Lung (tissue), 11 donors: ENCODE measurements at regions not wholly inside any gene's neighbourhood (a gene's known extent, or its start where the extent isn't known, plus 50 kb on each side); places are given as distances from the start of the nearest gene placed in this dataset.

Experiments
- ATAC-seq: fragments of 200-7000 bp; cut with Tn5 transposase; one replicate; pipeline ENCODE4 v1.9.1; 2020; ENCODE audit warnings: moderate number of reproducible peaks; ENCODE audit not compliant: insufficient read depth, low FRiP score
- DNase-seq, 3 donors: peaks; one replicate each; pipeline ENCODE4 v3.0.0-alpha.2; 2013 to 2017
- H3K27ac ChIP-seq, 2 donors: one replicate each; pipeline ENCODE4 v1.5.1; 2013; ENCODE audit warnings: mild to moderate bottlenecking in 2 of 2, moderate library complexity in 2 of 2, control low read depth in 1 of 2, inconsistent platforms in 1 of 2, low read depth in 1 of 2, low read length in 1 of 2
- H3K27me3 ChIP-seq, 3 donors: one replicate each; pipeline ENCODE4 v1.5.1; 2013; ENCODE audit warnings: low read length in 2 of 3; ENCODE audit not compliant: control insufficient read depth in 3 of 3, insufficient read depth in 3 of 3
- H3K36me3 ChIP-seq, 4 donors: one replicate each; pipeline ENCODE4 v1.5.1; 2013; ENCODE audit warnings: low read length in 4 of 4, mild to moderate bottlenecking in 1 of 4, moderate library complexity in 1 of 4; ENCODE audit not compliant: control insufficient read depth in 4 of 4, insufficient read depth in 4 of 4
- H3K4me1 ChIP-seq, 5 donors: one replicate each; pipeline ENCODE4 v1.5.1; 2013; ENCODE audit warnings: low read length in 5 of 5, mild to moderate bottlenecking in 2 of 5, moderate library complexity in 1 of 5; ENCODE audit not compliant: control insufficient read depth in 5 of 5, insufficient read depth in 5 of 5
- H3K4me3 ChIP-seq: one replicate; pipeline ENCODE4 v1.5.1; 2013; ENCODE audit warnings: mild to moderate bottlenecking, control low read depth, moderate library complexity
- H3K9ac ChIP-seq, 2 donors: one replicate each; pipeline ENCODE4 v1.5.1; 2013; ENCODE audit warnings: low read length in 2 of 2, control low read depth in 1 of 2; ENCODE audit not compliant: insufficient read depth in 1 of 2
- H3K9me3 ChIP-seq, 4 donors: one replicate each; pipeline ENCODE4 v1.5.1; 2013; ENCODE audit warnings: low read length in 3 of 4, mild to moderate bottlenecking in 1 of 4, moderate library complexity in 1 of 4; ENCODE audit not compliant: control insufficient read depth in 4 of 4, insufficient read depth in 3 of 4
- CTCF ChIP-seq: IDR thresholded peaks from 2 replicates; pipeline ENCODE4 v1.5.1; 2012; ENCODE audit warnings: mild to moderate bottlenecking; ENCODE audit errors: control extremely low read depth, extremely low read depth
- WGBS, 2 donors: extraction: QIAGEN DNeasy Blood & Tissue Kit; methylation state at CpG; one replicate each; pipeline ENCODE4 v1.1.7; 2013; 5-methylcytosine and 5-hydroxymethylcytosine counted together
- donor health status: control.
- donor health status: control.
- donor health status: Bipolar disorder and iron deficiency.
- donor health status: healthy.
- donor health status: DM: yes; HTN: yes; CAD: no.

DNA sequence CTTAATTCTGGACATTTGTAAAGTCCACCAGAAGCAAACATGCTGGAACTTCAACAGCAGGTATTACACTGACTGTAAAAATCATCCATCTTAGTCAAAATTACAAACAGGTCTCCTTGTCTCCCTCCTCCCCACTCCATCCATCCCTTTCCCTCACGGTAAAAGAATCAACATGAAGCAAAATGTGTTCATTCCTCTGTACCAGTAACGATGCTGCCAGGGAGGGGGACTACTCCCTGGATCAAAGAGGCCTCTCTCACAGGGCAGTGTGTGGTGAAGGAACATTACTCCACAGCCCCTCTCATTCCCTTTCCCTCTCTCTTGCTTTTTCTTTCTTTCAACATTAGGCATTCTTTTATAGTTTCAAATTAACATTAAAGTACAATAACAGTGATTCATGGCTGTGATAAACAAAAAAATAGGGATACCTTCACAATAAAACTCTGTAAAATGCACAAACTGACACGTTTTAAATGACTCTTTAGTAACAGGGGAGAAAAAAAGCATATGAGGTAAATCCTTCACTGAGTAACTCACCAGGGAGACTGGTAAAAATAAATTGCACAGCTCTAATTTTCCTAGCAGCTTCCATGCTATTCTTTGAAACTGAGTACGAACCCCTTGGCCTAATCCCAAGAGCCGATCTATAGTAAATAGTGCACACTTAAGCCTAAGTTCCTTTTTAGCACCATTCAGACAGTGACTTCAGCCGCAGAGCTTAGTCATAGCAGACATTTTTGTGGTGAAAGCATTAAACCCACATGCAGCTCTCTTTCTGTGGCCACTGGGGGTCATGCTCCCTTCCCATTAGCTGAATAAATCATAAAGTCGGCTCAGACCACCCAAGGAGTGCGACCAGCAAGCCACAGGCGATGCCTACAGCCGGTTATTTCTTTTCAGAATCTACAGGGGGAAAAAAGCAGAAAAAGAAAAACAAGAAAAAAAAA is 215.6 kb upstream of the GYPA start:
- peaks cover 0 to 2% (median 0%) of the 10 kb centered on the region in 4 donors for H3K9me3 ChIP-seq
- peaks cover 0 to 39% (median 4%) of the 10 kb centered on the region in 5 donors for H3K4me1 ChIP-seq
- TF ChIP-seq CTCF = no peak
- no peak overlapping the region for H3K9ac ChIP-seq
- DNase-seq (peak; percentile 90 to 94 (median 93)), ATAC-seq (peak; percentile 66)
- no peak overlapping the region for H3K4me3 ChIP-seq
- no peaks in the 10 kb centered on the region for H3K36me3 ChIP-seq
- WGBS, 2 donors = 31 to 32% methylated on average over 10 of the region's 10 CpGs
- no peaks in the 10 kb centered on the region for H3K27me3 ChIP-seq
- no peak overlapping the region for H3K27ac ChIP-seq

GRCh38 chr4:144356941-144357381 is 216.4 kb upstream of the GYPA start:
- ATAC-seq = no peak
- H3K4me3 ChIP-seq = no peak overlapping the region
- peak overlapping the region in 1 of 2 donors; percentile 17 for H3K9ac ChIP-seq
- H3K27ac ChIP-seq = no peak overlapping the region
- no peaks in the 10 kb centered on the region for H3K36me3 ChIP-seq
- WGBS, 2 donors = 41 to 49% methylated on average over 9 of the region's 9 CpGs
- H3K27me3 ChIP-seq = no peaks in the 10 kb centered on the region
- H3K4me1 ChIP-seq = peaks cover 0 to 39% (median 4%) of the 10 kb centered on the region in 5 donors
- TF ChIP-seq CTCF = no peak
- H3K9me3 ChIP-seq = peaks cover 0 to 2% (median 0%) of the 10 kb centered on the region in 4 donors
- DNase-seq = peak; percentile 21 to 54 (median 50)

- WGBS, 2 donors = 64 to 67% methylated on average over 3 of the region's 3 CpGs
- no peak for TF ChIP-seq CTCF
- Histone ChIP-seq H3K36me3 (no peaks in the 10 kb centered on the region), H3K9ac (no peak overlapping the region), H3K4me3 (no peak overlapping the region), H3K27me3 (no peaks in the 10 kb centered on the region), H3K9me3 (peaks cover 0 to 1% (median 0%) of the 10 kb centered on the region in 4 donors), H3K4me1 (peaks cover 0 to 39% (median 4%) of the 10 kb centered on the region in 5 donors), H3K27ac (no peak overlapping the region)
- ATAC-seq (no peak), DNase-seq (no peak)
Measured at GRCh38 chr4:144357975-144358374, 217.5 kb upstream of the GYPA start.
